Naive B cell (primary cell): ENCODE measurements at regions not wholly inside any gene's neighbourhood (a gene's known extent, or its start where the extent isn't known, plus 50 kb on each side); places are given as distances from the start of the nearest gene placed in this dataset.

Experiments
- ATAC-seq, 2 donors: fragments of 150-1000 bp; cut with Tn5 transposase; 2 replicates each; pipeline ENCODE4 v1.10.0; 2021; ENCODE audit warnings: low read depth in 2 of 2, mild to moderate bottlenecking in 2 of 2, moderate library complexity in 2 of 2
- DNase-seq: peaks from one replicate; pipeline ENCODE4 v3.0.0; 2022
- H3K27ac Mint-ChIP-seq, 6 donors: one replicate each; pipeline ENCODE4 v1.8.0; 2020 to 2022; ENCODE audit warnings: mild to moderate bottlenecking in 6 of 6, mixed read lengths in 6 of 6, moderate library complexity in 5 of 6, inconsistent platforms in 2 of 6
- H3K27me3 Mint-ChIP-seq, 3 donors: one replicate each; pipeline ENCODE4 v1.8.0; 2021 to 2022; ENCODE audit warnings: mixed read lengths in 3 of 3, mild to moderate bottlenecking in 1 of 3
- H3K36me3 Mint-ChIP-seq, 2 donors: one replicate each; pipeline ENCODE4 v1.8.0; 2020 to 2022; ENCODE audit warnings: mixed read lengths in 2 of 2, inconsistent platforms in 1 of 2, mild to moderate bottlenecking in 1 of 2
- H3K4me1 Mint-ChIP-seq, 3 donors: one replicate each; pipeline ENCODE4 v1.8.0; 2020 to 2022; ENCODE audit warnings: mixed read lengths in 3 of 3, inconsistent platforms in 1 of 3, mild to moderate bottlenecking in 1 of 3, moderate library complexity in 1 of 3
- H3K4me3 Mint-ChIP-seq, 8 donors: one replicate each; pipeline ENCODE4 v1.8.0; 2020 to 2022; ENCODE audit warnings: mild to moderate bottlenecking in 8 of 8, mixed read lengths in 8 of 8, moderate library complexity in 8 of 8, inconsistent platforms in 2 of 8
- H3K9me3 Mint-ChIP-seq, 7 donors: one replicate each; pipeline ENCODE4 v1.8.0; 2020 to 2022; ENCODE audit warnings: mixed read lengths in 7 of 7, mild to moderate bottlenecking in 5 of 7, inconsistent platforms in 2 of 7, moderate library complexity in 1 of 7

DNA sequence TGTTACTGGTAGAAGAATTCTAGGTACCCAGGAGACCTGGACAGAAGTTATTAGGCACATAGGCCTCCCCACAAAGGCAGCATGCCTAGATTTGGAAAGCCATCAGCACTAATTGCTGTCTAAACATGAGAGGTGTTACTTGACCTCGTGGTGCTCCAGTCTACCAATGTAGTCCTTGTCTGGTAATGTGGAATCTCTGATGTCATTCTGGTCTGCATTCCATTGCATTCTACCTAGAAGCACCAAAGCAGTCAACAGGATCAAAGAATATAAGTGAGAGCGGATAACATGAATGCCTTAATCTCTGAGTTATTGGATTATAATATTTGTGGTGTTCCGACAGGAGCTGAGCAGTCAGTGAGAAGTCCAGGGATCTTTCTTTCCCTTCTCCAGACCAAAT, 175.2 kb downstream of the PSAT1 start:
- ATAC-seq: no peak
- no peak for DNase-seq

DNA sequence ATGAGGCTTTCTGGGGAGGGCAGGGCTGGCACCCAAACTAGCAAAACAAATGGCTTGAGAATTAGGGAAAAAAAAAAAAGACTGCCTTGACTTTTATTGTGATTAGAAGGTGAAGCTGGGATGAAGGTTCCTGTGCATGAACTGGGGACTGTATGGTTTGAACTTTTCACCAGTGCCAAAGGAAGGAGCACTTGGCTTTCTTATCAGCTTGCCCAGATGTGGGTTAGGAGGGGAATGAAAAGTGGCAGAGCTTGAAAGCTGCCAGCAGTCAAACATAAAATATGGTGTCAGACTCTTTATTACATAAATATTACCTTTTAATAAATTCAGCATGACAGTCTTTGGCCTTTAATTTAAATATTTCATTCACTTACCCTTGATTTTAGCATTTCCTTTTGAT, 182.5 kb downstream of the PSAT1 start:
- Mint-ChIP-seq H3K27me3 (peaks cover 0 to 4% (median 0%) of the 10 kb centered on the region in 3 donors), H3K4me3 (no peak overlapping the region), H3K36me3 (peaks cover 0 to 8% of the 10 kb centered on the region in 2 donors), H3K4me1 (no peaks in the 10 kb centered on the region), H3K9me3 (peaks cover 7 to 34% (median 11%) of the 10 kb centered on the region in 7 donors), H3K27ac (no peak overlapping the region)
- DNase-seq (no peak), ATAC-seq (no peak)

More for the DNA sequence above, 175.2 kb downstream of the PSAT1 start:
- no peaks in the 10 kb centered on the region for H3K36me3 Mint-ChIP-seq
- H3K27me3 Mint-ChIP-seq: no peaks in the 10 kb centered on the region
- no peak overlapping the region for H3K27ac Mint-ChIP-seq
- H3K9me3 Mint-ChIP-seq: peaks cover 0 to 2% (median 0%) of the 10 kb centered on the region in 7 donors
- H3K4me3 Mint-ChIP-seq: no peak overlapping the region
- H3K4me1 Mint-ChIP-seq: no peaks in the 10 kb centered on the region

DNA sequence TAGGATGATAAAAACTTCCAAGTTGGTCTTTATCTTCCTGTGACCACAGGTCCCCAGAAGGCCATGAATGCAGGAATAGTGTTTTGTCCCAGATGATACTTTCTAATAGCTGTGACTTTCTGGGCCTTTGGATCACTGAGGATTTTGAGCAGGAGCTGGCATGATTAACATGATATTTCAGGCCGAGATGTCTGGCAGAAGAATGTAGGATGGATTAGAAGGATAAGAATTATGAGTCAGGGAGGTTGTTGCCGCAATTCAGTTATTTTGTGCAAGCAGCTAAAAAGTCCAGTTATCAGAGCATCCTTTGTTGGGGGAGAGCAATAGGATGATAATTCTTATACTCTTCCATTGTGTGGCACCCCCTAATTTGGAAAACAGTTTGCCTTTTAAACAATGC, 189.7 kb downstream of the PSAT1 start:
- peaks cover 4 to 22% (median 11%) of the 10 kb centered on the region in 7 donors for H3K9me3 Mint-ChIP-seq
- peaks cover 0 to 13% (median 0%) of the 10 kb centered on the region in 3 donors for H3K27me3 Mint-ChIP-seq
- H3K27ac Mint-ChIP-seq: no peak overlapping the region
- H3K36me3 Mint-ChIP-seq: peaks cover 0 to 8% of the 10 kb centered on the region in 2 donors
- ATAC-seq: no peak
- no peak overlapping the region for H3K4me3 Mint-ChIP-seq
- H3K4me1 Mint-ChIP-seq: no peaks in the 10 kb centered on the region
- no peak for DNase-seq

DNA sequence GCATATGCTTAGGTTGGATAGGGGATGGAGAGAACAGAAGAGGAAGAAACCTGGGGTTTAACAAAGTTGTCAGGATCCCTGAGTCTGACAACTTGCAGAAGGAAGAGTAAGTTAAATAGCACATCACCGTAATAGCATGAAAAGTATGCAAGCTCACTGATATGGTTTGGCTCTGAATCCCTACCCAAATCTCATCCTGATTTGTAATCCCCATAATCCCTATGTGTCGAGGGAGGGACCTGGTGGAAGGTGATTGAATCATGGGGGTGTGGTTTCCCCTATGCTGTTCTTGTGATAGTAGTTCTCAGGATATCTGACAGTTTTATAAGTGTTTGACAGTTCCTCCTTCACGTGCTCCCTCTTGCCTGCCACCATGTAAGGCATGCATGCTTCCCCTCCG, 193.3 kb downstream of the PSAT1 start:
- H3K9me3 Mint-ChIP-seq: peaks cover 0 to 3% (median 0%) of the 10 kb centered on the region in 7 donors
- ATAC-seq: no peak
- H3K4me1 Mint-ChIP-seq: no peaks in the 10 kb centered on the region
- no peak overlapping the region for H3K27ac Mint-ChIP-seq
- H3K36me3 Mint-ChIP-seq: no peaks in the 10 kb centered on the region
- peaks cover 7 to 13% (median 13%) of the 10 kb centered on the region in 3 donors for H3K27me3 Mint-ChIP-seq
- DNase-seq: no peak
- H3K4me3 Mint-ChIP-seq: no peak overlapping the region

DNA sequence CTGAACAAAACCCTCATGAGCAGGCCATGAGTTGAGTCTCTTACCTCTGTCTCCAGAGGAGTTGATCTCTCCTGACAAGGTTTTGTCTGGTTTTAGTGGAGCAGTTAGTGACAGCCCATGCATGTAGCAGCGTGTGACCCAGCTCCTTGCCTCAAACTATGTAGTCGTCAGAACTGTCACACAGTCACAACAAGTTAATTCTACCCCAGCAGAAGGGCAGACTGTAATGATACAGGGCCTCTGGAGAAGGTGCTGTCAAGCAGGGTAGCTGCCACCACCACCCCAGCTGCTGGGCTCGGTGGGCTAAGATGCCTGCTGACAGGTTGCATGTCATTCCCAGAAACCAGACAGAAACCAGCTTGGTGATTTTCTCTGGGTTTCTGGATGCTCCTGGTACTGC, 194.5 kb downstream of the PSAT1 start:
- no peak overlapping the region for H3K4me3 Mint-ChIP-seq
- H3K36me3 Mint-ChIP-seq: no peaks in the 10 kb centered on the region
- H3K4me1 Mint-ChIP-seq: no peaks in the 10 kb centered on the region
- DNase-seq (no peak), ATAC-seq (no peak)
- peaks cover 0 to 2% (median 0%) of the 10 kb centered on the region in 7 donors for H3K9me3 Mint-ChIP-seq
- peaks cover 7 to 14% (median 13%) of the 10 kb centered on the region in 3 donors for H3K27me3 Mint-ChIP-seq
- H3K27ac Mint-ChIP-seq: no peak overlapping the region

DNA sequence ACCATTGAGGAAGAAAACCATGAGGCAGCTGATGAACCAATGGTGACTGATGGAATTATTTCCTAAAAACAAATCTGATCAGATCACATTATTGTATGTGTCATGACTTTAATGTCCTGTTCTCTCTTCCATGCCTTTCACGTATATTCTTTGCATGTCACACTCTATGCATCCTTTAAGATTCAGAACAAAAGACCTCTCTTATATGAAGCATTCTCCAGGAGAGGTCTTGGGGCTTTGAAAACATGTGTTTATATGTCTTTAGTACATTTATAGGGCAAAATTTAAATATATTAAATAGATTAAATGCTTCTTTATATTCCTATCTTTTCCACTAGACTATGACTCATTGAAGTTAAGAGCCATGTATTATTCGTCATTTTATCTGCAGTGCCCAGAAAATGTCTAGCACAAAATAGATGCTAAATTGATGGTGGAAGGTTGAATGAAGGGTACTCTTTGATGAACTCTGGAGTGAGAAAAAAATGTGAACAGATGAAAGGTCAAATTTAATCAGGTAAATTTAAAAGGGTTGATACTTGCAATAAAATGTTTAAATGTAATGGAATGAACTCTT, 196.3 kb downstream of the PSAT1 start:
- DNase-seq (no peak), ATAC-seq (no peak)
- Mint-ChIP-seq H3K4me3 (no peak overlapping the region), H3K9me3 (peaks cover 0 to 4% (median 0%) of the 10 kb centered on the region in 7 donors), H3K27ac (no peak overlapping the region), H3K36me3 (no peaks in the 10 kb centered on the region), H3K4me1 (no peaks in the 10 kb centered on the region), H3K27me3 (peaks cover 6 to 14% (median 7%) of the 10 kb centered on the region in 3 donors)

DNA sequence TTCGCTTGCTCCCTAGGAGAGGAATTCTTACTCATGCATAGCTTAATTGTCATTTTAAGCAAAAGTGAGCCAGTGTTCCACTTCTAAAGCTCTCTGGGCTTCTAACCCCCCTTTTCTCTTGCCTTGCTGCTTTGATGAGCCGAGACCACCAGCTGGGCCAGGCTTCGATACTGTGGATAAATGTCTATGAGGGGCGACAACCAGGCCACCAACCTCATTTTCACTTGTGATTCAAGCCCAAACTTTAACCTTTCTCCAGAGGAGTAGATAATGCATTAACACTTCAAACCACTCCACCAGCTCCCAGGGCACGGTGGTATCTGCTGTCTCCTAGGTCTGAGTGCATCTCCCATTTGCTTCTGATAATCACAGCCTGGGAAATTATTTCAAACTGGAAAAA, 205.6 kb downstream of the PSAT1 start:
- H3K27me3 Mint-ChIP-seq: no peaks in the 10 kb centered on the region
- no peak overlapping the region for H3K4me3 Mint-ChIP-seq
- no peaks in the 10 kb centered on the region for H3K36me3 Mint-ChIP-seq
- H3K9me3 Mint-ChIP-seq: peaks cover 0 to 16% (median 4%) of the 10 kb centered on the region in 7 donors
- no peaks in the 10 kb centered on the region for H3K4me1 Mint-ChIP-seq
- no peak for DNase-seq
- ATAC-seq: no peak
- H3K27ac Mint-ChIP-seq: no peak overlapping the region

DNA sequence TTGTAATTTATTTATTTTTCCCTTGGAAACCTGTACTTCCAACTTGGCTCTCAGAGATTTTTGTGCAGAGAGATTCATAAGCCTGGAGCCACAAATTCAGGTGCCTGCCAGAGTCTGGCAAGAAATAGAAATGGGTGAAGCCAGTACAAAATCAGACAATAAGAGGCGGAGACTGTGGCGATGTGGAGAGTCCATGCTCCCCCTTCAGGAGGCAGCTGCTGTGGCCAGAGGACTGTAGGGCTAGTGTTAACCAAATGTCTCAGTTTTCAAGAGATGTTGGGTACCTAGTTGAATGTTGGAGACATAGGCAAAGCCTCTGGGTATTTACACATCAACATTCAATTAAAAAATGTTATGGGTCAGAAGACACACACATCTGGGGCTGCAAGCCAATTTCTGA, 208.6 kb downstream of the PSAT1 start:
- Mint-ChIP-seq H3K4me1 (no peaks in the 10 kb centered on the region), H3K27me3 (no peaks in the 10 kb centered on the region), H3K4me3 (no peak overlapping the region), H3K27ac (no peak overlapping the region), H3K9me3 (peaks cover 0 to 21% (median 4%) of the 10 kb centered on the region in 7 donors), H3K36me3 (no peaks in the 10 kb centered on the region)
- DNase-seq (no peak), ATAC-seq (no peak)

DNA sequence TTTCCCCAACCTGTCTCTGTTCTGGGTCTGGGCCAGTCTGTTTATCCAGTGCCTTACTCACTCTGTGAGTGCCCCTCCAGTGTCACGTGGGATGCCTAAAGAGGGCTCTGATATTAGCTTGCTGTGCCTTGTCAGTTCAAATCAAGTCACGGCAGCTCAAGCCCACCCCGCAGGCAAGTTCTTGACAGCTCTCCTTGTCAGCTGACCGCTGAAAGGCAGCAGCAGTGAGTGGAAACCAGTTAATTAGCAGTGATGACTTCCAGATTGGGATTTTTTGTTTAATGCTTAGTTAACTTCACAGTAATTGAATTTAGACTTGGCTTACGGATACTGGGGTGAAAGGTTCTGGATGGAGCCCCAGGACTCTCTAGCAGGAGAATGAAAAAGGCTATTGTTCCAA, 210.1 kb downstream of the PSAT1 start:
- H3K9me3 Mint-ChIP-seq: peaks cover 0 to 23% (median 4%) of the 10 kb centered on the region in 7 donors
- H3K36me3 Mint-ChIP-seq: no peaks in the 10 kb centered on the region
- ATAC-seq (no peak), DNase-seq (no peak)
- no peaks in the 10 kb centered on the region for H3K4me1 Mint-ChIP-seq
- H3K27ac Mint-ChIP-seq: no peak overlapping the region
- no peaks in the 10 kb centered on the region for H3K27me3 Mint-ChIP-seq
- no peak overlapping the region for H3K4me3 Mint-ChIP-seq

DNA sequence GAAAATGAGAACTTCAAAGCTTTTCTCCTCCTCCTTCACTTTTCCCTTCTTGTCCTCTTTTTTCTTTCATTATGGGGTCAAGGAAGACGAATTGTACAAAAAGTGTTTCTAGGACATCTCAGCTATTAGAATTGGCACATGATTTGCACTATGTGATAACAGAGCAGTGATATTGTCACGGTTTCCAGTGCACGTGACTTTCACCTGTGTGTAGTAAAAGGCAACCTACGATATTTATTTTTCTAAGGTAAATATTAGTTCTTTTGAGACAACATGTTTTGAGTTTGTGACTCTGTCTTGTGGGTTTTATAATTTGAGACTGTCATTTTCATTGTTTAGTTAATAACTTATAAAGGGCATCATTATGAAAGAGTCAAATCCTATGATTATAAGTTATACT, 213.1 kb downstream of the PSAT1 start:
- Mint-ChIP-seq H3K9me3 (peaks cover 0 to 16% (median 5%) of the 10 kb centered on the region in 7 donors), H3K4me3 (no peak overlapping the region), H3K36me3 (no peaks in the 10 kb centered on the region), H3K4me1 (no peaks in the 10 kb centered on the region), H3K27me3 (peaks cover 0 to 11% (median 7%) of the 10 kb centered on the region in 3 donors), H3K27ac (no peak overlapping the region)
- ATAC-seq (no peak), DNase-seq (no peak)

DNA sequence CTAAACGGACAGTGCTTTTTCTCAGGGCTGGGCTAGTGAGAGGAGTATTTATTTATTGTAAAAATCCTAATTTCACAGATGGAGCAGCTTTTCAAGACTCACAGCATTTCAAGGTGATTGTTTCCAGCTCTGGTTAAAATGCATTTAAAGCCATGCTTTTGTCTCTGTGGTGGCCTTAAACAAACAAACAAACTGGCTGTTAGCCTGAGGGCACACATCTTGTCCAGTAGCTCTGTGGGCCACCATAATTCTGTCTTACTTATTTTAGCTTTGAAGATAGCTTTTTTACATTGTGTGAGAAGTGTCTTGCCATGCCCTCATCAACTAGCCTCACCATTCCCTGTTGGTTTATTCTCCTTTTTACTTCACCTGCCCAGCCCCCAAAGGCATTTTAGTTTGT, 218.2 kb downstream of the PSAT1 start:
- H3K9me3 Mint-ChIP-seq: peaks cover 8 to 33% (median 18%) of the 10 kb centered on the region in 7 donors
- H3K27me3 Mint-ChIP-seq: peaks cover 3 to 19% (median 13%) of the 10 kb centered on the region in 3 donors
- no peaks in the 10 kb centered on the region for H3K4me1 Mint-ChIP-seq
- H3K36me3 Mint-ChIP-seq: peaks cover 0 to 8% of the 10 kb centered on the region in 2 donors
- no peak overlapping the region for H3K27ac Mint-ChIP-seq
- no peak overlapping the region for H3K4me3 Mint-ChIP-seq
- DNase-seq (no peak), ATAC-seq (no peak)

DNA sequence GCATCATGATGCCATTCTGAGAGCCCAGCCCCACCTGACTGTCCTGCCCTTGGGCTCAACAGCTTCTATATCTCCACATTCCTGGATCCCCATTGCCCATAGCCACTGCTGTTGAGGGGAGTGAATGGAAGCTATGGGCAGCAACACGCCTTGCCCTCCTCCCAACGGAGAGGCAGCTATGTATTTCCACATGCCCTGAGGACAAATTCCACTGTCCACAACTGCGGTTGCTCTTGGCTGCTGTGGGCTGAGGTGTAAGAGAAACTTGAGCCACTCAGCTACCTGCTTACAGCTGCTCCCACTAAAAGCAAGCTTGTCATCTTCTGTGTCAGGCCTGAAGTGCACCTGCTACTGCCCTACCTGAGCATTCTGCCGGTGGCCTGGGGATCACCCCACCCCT, 222.9 kb downstream of the PSAT1 start:
- H3K36me3 Mint-ChIP-seq: peaks cover 6 to 25% of the 10 kb centered on the region in 2 donors
- peaks cover 3 to 8% (median 6%) of the 10 kb centered on the region in 3 donors for H3K27me3 Mint-ChIP-seq
- ATAC-seq (no peak), DNase-seq (no peak)
- no peaks in the 10 kb centered on the region for H3K4me1 Mint-ChIP-seq
- H3K27ac Mint-ChIP-seq: no peak overlapping the region
- peaks cover 18 to 56% (median 30%) of the 10 kb centered on the region in 7 donors for H3K9me3 Mint-ChIP-seq
- no peak overlapping the region for H3K4me3 Mint-ChIP-seq

DNA sequence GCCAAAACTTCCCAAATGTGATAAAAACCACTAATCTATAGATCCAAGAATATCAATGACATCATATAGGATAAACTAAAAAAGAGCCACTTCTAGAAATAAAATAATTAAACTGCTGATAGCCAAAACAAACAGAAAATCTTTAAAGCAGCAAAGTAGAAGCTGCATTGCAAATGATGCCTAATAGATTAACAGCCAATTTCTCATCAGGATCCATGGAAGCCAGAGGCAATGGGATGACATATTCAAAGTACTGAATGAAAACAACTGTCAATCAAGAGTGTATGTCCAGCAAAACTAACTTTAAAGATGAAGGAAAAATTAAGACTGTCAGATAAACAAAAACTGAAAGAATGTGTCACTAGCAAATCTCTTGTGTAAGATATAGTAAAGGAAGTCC, 224.8 kb downstream of the PSAT1 start:
- Mint-ChIP-seq H3K4me1 (no peaks in the 10 kb centered on the region), H3K36me3 (peaks cover 6 to 25% of the 10 kb centered on the region in 2 donors), H3K27me3 (peaks cover 0 to 3% (median 0%) of the 10 kb centered on the region in 3 donors), H3K4me3 (no peak overlapping the region), H3K27ac (no peak overlapping the region), H3K9me3 (peaks cover 15 to 48% (median 27%) of the 10 kb centered on the region in 7 donors)
- no peak for DNase-seq
- no peak for ATAC-seq

DNA sequence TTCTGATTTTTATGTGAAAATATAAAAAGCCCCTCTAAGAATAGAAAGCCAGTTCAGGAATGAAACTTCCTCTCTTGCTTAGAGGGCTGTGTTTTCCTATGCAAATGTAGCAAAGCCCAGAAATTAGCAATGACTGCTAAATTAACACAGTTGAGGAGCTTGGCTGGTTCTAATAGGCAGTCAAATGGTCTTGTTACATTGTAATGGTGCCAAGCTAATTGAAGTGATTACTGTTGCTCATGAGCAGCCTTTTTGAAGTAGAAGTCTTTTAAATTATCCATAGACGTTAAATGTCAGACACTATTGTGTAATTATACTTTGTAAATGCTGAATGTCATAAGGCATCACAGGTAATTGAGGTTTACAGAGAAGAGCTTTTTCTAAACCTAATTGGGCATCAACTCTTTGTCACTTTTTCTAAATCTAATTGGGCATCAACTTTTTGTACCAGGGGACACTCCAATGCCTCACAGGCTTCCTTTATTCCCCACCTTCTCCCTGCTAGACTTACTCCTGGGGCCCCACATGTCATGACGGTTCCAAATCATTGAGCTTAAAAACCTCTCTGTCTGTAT, 229.1 kb downstream of the PSAT1 start:
- DNase-seq: no peak
- peaks cover 0 to 1% (median 0%) of the 10 kb centered on the region in 3 donors for H3K27me3 Mint-ChIP-seq
- H3K9me3 Mint-ChIP-seq: peaks cover 5 to 18% (median 11%) of the 10 kb centered on the region in 7 donors
- H3K4me1 Mint-ChIP-seq: no peaks in the 10 kb centered on the region
- H3K36me3 Mint-ChIP-seq: peaks cover 6 to 7% of the 10 kb centered on the region in 2 donors
- no peak overlapping the region for H3K27ac Mint-ChIP-seq
- no peak for ATAC-seq
- no peak overlapping the region for H3K4me3 Mint-ChIP-seq
